ENCODE measurements at regions not wholly inside any gene's neighbourhood (a gene's known extent, or its start where the extent isn't known, plus 50 kb on each side); places are given as distances from the start of the nearest gene placed in this dataset.

DNA sequence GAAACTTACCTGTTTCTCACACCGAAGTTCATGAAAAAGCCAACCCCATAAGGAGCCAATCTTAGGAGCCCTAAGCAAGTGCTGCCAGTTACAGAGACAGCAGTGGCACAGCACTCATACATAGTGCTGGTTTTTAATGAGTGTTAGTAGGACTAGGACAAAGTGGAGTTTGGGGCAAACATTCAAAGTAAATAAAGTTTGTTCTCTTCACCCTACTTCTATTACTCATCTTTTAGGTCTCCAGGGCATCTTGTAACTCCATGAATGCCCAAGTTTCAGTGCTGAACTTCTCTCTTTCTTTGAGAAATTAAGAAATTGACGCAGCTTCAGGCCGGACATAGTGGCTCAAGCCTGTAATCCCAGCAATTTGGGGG lies 584.7 kb downstream of the EBF1 start:
- Histone ChIP-seq H3K4me3 (no peak overlapping the region), H3K27me3 (replicated peaks; ENCODE audit: insufficient read depth) (no peaks in the 10 kb centered on the region), H3K36me3 (no peaks in the 10 kb centered on the region), H3K9me3 (no peaks in the 10 kb centered on the region), H3K27ac (no peak overlapping the region), H3K4me1 (ENCODE audit: control insufficient read depth in 1 of 2, low read depth in 2 of 2) (no peaks in the 10 kb centered on the region)
- TF ChIP-seq, protein P1, sequence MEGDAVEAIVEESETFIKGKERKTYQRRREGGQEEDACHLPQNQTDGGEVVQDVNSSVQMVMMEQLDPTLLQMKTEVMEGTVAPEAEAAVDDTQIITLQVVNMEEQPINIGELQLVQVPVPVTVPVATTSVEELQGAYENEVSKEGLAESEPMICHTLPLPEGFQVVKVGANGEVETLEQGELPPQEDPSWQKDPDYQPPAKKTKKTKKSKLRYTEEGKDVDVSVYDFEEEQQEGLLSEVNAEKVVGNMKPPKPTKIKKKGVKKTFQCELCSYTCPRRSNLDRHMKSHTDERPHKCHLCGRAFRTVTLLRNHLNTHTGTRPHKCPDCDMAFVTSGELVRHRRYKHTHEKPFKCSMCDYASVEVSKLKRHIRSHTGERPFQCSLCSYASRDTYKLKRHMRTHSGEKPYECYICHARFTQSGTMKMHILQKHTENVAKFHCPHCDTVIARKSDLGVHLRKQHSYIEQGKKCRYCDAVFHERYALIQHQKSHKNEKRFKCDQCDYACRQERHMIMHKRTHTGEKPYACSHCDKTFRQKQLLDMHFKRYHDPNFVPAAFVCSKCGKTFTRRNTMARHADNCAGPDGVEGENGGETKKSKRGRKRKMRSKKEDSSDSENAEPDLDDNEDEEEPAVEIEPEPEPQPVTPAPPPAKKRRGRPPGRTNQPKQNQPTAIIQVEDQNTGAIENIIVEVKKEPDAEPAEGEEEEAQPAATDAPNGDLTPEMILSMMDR (IDR thresholded peaks at IDR 0.05): no peak
- DNase-seq (ENCODE audit: low spot score) (no peak), ATAC-seq (ENCODE audit: insufficient number of reproducible peaks, low FRiP score, low read depth) (no peak)

DNA sequence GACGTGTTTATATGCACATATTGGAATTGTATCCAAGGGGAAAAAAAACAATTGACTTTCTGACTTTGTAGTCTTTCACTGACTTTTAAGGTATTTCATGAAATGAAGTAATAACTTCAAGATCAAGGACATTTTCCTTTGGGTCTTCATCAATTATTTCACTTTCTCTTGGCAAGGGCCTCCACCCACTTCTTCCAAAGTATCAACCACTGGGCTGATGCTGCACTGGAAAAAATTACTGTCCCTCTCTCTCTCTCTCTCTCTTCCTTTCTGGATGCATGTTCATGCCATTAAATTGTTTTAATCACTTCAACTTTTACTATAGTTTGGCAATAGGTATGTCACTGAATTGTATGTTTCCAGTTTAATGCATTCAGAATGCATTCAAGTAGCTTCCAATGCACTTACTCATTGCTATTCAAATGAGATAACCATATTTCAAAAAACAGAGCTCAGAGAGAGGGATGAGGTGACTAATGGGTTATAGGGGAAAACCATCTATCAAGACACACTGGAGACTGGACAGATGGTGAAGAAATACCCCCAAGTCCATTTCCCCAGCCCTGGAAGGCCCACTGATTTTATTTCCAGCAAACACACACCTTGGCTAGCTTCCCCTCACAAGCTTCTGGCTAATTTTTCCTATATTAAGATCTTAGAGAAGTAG lies 585.3 kb downstream of the EBF1 start:
- H3K36me3 ChIP-seq: no peaks in the 10 kb centered on the region
- TF ChIP-seq, protein P1 (IDR thresholded peaks at IDR 0.05): no peak
- no peak for DNase-seq (ENCODE audit: low spot score)
- H3K27me3 ChIP-seq (replicated peaks; ENCODE audit: insufficient read depth): no peaks in the 10 kb centered on the region
- H3K27ac ChIP-seq: no peak overlapping the region
- H3K4me3 ChIP-seq: no peak overlapping the region
- no peaks in the 10 kb centered on the region for H3K4me1 ChIP-seq (ENCODE audit: control insufficient read depth in 1 of 2, low read depth in 2 of 2)
- H3K9me3 ChIP-seq: no peaks in the 10 kb centered on the region
- no peak for ATAC-seq (ENCODE audit: insufficient number of reproducible peaks, low FRiP score, low read depth)

DNA sequence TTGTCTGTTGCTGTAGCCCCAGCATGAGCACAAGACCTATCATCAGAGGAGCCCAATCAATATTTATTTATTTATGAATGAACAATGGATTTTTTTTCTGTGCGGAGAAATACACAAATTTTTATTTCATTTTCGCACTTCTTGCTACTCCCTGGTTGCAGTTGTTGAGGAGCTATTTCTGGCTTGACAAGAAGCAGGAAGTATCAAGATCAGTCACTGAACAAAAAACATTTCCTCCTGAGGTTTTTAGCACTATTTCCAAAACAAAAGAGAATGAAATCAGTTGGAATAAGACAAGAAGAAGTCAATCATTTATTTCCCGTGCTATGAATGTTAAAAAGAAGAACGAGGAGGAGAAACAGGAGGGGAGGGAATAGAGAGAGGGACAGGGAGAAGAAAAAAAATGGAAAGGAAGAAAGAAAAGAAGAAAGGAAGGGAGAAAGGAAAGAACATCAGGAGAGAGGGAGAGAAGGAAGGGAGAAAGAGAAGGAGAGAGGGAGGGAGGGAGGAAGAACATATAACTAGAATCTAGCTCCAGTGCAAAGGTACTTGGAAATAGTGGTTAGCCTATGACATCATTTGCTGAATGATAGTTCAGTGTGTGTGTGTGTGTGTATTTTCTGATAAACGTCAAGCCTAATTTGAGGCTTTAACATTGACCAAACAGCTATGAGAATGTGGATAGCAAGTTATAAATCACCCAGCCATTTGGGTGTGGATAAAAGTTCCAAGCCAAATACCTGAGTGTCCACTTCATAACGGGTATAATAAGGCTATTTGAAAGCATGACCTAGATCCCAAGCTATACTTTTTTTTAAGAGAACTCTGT lies 586.0 kb downstream of the EBF1 start:
- Histone ChIP-seq H3K27ac (no peak overlapping the region), H3K27me3 (replicated peaks; ENCODE audit: insufficient read depth) (no peaks in the 10 kb centered on the region), H3K9me3 (no peaks in the 10 kb centered on the region), H3K4me3 (no peak overlapping the region), H3K36me3 (no peaks in the 10 kb centered on the region), H3K4me1 (ENCODE audit: control insufficient read depth in 1 of 2, low read depth in 2 of 2) (no peaks in the 10 kb centered on the region)
- no peak for ATAC-seq (ENCODE audit: insufficient number of reproducible peaks, low FRiP score, low read depth)
- no peak for DNase-seq (ENCODE audit: low spot score)
- TF ChIP-seq, protein P1 (IDR thresholded peaks at IDR 0.05): no peak

DNA sequence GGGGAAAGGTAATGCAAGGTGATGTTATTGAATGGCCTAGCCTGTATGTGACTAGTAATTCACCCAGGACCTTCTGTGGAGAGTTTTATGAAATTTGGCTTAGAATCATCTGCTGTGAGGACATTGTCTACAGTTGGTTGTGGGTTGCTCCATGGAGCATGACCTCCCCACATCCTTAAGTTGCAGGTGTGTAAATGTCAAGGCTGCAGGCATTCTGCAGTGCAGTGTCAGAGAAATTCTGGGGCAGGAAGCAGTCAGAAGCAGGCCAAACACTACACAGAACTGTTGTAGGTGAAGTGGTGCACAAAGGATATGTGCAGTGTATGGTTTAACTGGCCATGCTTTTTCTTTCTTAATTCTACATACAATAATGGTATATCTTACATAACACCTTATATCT lies 588.3 kb downstream of the EBF1 start:
- H3K27ac ChIP-seq: no peak overlapping the region
- H3K4me1 ChIP-seq (ENCODE audit: control insufficient read depth in 1 of 2, low read depth in 2 of 2): no peaks in the 10 kb centered on the region
- H3K27me3 ChIP-seq (replicated peaks; ENCODE audit: insufficient read depth): no peaks in the 10 kb centered on the region
- no peak overlapping the region for H3K4me3 ChIP-seq
- H3K36me3 ChIP-seq: no peaks in the 10 kb centered on the region
- TF ChIP-seq, protein P1 (IDR thresholded peaks at IDR 0.05): no peak
- no peaks in the 10 kb centered on the region for H3K9me3 ChIP-seq
- ATAC-seq (ENCODE audit: insufficient number of reproducible peaks, low FRiP score, low read depth) (no peak), DNase-seq (ENCODE audit: low spot score) (no peak)

DNA sequence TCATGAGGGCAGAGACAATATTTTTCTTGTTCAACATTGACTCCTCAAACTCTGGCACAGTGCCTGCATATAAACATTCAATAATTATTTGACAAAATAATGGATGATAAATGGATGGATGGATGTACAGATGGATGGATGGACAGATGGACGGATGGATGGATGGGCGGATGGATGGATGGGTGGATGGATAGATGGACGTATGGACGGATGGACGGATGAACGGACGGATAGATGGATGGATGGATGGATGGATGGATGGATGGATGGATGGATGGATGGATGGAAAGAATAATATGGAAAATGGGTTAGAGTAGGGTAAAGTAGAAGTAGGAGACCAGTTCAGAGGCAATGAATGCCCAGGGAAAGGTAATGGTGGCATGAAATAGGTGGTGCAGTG lies 589.2 kb downstream of the EBF1 start:
- Histone ChIP-seq H3K4me1 (ENCODE audit: control insufficient read depth in 1 of 2, low read depth in 2 of 2) (no peaks in the 10 kb centered on the region), H3K27ac (no peak overlapping the region), H3K36me3 (no peaks in the 10 kb centered on the region), H3K9me3 (peaks cover 9% of the 10 kb centered on the region), H3K4me3 (no peak overlapping the region), H3K27me3 (replicated peaks; ENCODE audit: insufficient read depth) (no peaks in the 10 kb centered on the region)
- TF ChIP-seq, protein P1 (IDR thresholded peaks at IDR 0.05): no peak
- ATAC-seq (ENCODE audit: insufficient number of reproducible peaks, low FRiP score, low read depth) (no peak), DNase-seq (ENCODE audit: low spot score) (no peak)
